Osteoblast (primary cell): ENCODE measurements at regions not wholly inside any gene's neighbourhood (a gene's known extent, or its start where the extent isn't known, plus 50 kb on each side); places are given as distances from the start of the nearest gene placed in this dataset.
A peak's percentile ranks its signal among the peaks of the same experiment; 100 is the strongest.

Experiments used
- DNase-seq: peaks from one replicate; pipeline ENCODE4 v3.0.0; 2011; ENCODE audit warnings: low spot score, mixed read lengths; ENCODE audit not compliant: insufficient read length; ENCODE audit errors: missing footprints
- H2AFZ ChIP-seq: 2 replicates; pipeline ENCODE4 v1.6.0; 2011; ENCODE audit warnings: mild to moderate bottlenecking, low read length
- H3K27ac ChIP-seq: 2 replicates; pipeline ENCODE4 v1.5.1; 2011; ENCODE audit warnings: mild to moderate bottlenecking, low read depth, low read length, moderate library complexity
- H3K27me3 ChIP-seq: 2 replicates; pipeline ENCODE4 v1.6.0; 2012; ENCODE audit warnings: mild to moderate bottlenecking, control low read depth, inconsistent platforms, low read length, moderate library complexity; ENCODE audit not compliant: insufficient read depth
- H3K36me3 ChIP-seq: 2 replicates; pipeline ENCODE4 v1.5.1; 2011; ENCODE audit warnings: mild to moderate bottlenecking, low read length, control low read depth, moderate library complexity; ENCODE audit not compliant: insufficient read depth
- H3K4me1 ChIP-seq: 2 replicates; pipeline ENCODE4 v1.5.1; 2011; ENCODE audit warnings: mild to moderate bottlenecking, low read length, control low read depth, moderate library complexity; ENCODE audit not compliant: insufficient read depth
- H3K4me2 ChIP-seq: 2 replicates; pipeline ENCODE4 v1.6.0; 2011; ENCODE audit warnings: mild to moderate bottlenecking, low read length; ENCODE audit not compliant: insufficient read depth
- H3K4me3 ChIP-seq: fragments of 200-600 bp; sonication (generic); 3 replicates; pipeline ENCODE4 v1.5.1; 2012; ENCODE audit warnings: mild to moderate bottlenecking, low read length, inconsistent platforms; ENCODE audit not compliant: insufficient read depth
- H3K79me2 ChIP-seq: 2 replicates; pipeline ENCODE4 v1.6.0; 2012; ENCODE audit warnings: mild to moderate bottlenecking, low read length, control low read depth, inconsistent platforms; ENCODE audit not compliant: insufficient read depth
- H3K9me3 ChIP-seq: 2 replicates; pipeline ENCODE4 v1.5.1; 2011; ENCODE audit warnings: low read depth, low read length, control low read depth
- H4K20me1 ChIP-seq: 2 replicates; pipeline ENCODE4 v1.6.0; 2012; ENCODE audit warnings: mild to moderate bottlenecking, low read length, control low read depth; ENCODE audit not compliant: insufficient read depth
- CTCF ChIP-seq: IDR thresholded peaks from 2 replicates; pipeline ENCODE4 v1.5.1; 2011; ENCODE audit warnings: mild to moderate bottlenecking, low read depth, low read length, moderate library complexity; ENCODE audit errors: extremely low read depth

- Histone ChIP-seq H3K9me3 (no peaks in the 10 kb centered on the region), H2AFZ (no peak overlapping the region), H3K4me2 (no peak overlapping the region), H3K27ac (no peak overlapping the region), H3K27me3 (no peaks in the 10 kb centered on the region), H4K20me1 (no peaks in the 10 kb centered on the region), H3K4me3 (no peak overlapping the region), H3K4me1 (peaks cover 3% of the 10 kb centered on the region), H3K79me2 (no peaks in the 10 kb centered on the region), H3K36me3 (no peaks in the 10 kb centered on the region)
- TF ChIP-seq CTCF: no peak
- peak; percentile 64 for DNase-seq
Observed at GRCh38 chr1:30191154-30191702, 532.2 kb downstream of the MATN1 start.

GRCh38 chr1:30190511-30191153, 532.8 kb downstream of the MATN1 start:
- Histone ChIP-seq H4K20me1 (no peaks in the 10 kb centered on the region), H3K27ac (no peak overlapping the region), H3K79me2 (no peaks in the 10 kb centered on the region), H3K9me3 (no peaks in the 10 kb centered on the region), H3K4me1 (peaks cover 3% of the 10 kb centered on the region), H3K36me3 (no peaks in the 10 kb centered on the region), H2AFZ (no peak overlapping the region), H3K27me3 (no peaks in the 10 kb centered on the region), H3K4me3 (no peak overlapping the region), H3K4me2 (no peak overlapping the region)
- peak; percentile 15 for DNase-seq
- TF ChIP-seq CTCF: no peak

GRCh38 chr1:30189818-30190500, 533.4 kb downstream of the MATN1 start:
- H3K79me2 ChIP-seq: no peaks in the 10 kb centered on the region
- TF ChIP-seq CTCF: no peak
- H3K4me2 ChIP-seq: no peak overlapping the region
- H3K4me1 ChIP-seq: peaks cover 3% of the 10 kb centered on the region
- no peak overlapping the region for H3K4me3 ChIP-seq
- DNase-seq: no peak
- H3K9me3 ChIP-seq: no peaks in the 10 kb centered on the region
- no peak overlapping the region for H3K27ac ChIP-seq
- no peaks in the 10 kb centered on the region for H3K27me3 ChIP-seq
- H4K20me1 ChIP-seq: no peaks in the 10 kb centered on the region
- H2AFZ ChIP-seq: no peak overlapping the region
- no peaks in the 10 kb centered on the region for H3K36me3 ChIP-seq

GRCh38 chr1:30188999-30189398, 534.4 kb downstream of the MATN1 start:
- DNase-seq: no peak
- H3K79me2 ChIP-seq: no peaks in the 10 kb centered on the region
- H3K4me3 ChIP-seq: no peak overlapping the region
- no peak overlapping the region for H2AFZ ChIP-seq
- no peak for TF ChIP-seq CTCF
- H4K20me1 ChIP-seq: no peaks in the 10 kb centered on the region
- no peak overlapping the region for H3K4me2 ChIP-seq
- peaks cover 3% of the 10 kb centered on the region for H3K4me1 ChIP-seq
- no peaks in the 10 kb centered on the region for H3K27me3 ChIP-seq
- no peaks in the 10 kb centered on the region for H3K9me3 ChIP-seq
- no peak overlapping the region for H3K27ac ChIP-seq
- H3K36me3 ChIP-seq: no peaks in the 10 kb centered on the region
